Liver (tissue), 8 donors: ENCODE measurements at regions not wholly inside any gene's neighbourhood (a gene's known extent, or its start where the extent isn't known, plus 50 kb on each side); places are given as distances from the start of the nearest gene placed in this dataset.

ENCODE experiments used
- DNase-seq: peaks from one replicate; pipeline ENCODE4 v3.0.0-alpha.2; 2017; ENCODE audit warnings: low spot score
- H3K27ac ChIP-seq, 2 donors: one replicate each; pipeline ENCODE4 v1.7.0; 2013; ENCODE audit warnings: inconsistent platforms in 2 of 2, low read length in 2 of 2, control low read depth in 1 of 2, low read depth in 1 of 2, mild to moderate bottlenecking in 1 of 2
- H3K27me3 ChIP-seq, 4 donors: one replicate each; pipeline versions ENCODE4 v1.6.1 to v1.7.0; 2013; ENCODE audit warnings: low read length in 3 of 4, inconsistent platforms in 1 of 4, mild to moderate bottlenecking in 1 of 4, moderate library complexity in 1 of 4; ENCODE audit not compliant: control insufficient read depth in 4 of 4, insufficient read depth in 4 of 4
- H3K36me3 ChIP-seq, 4 donors: one replicate each; pipeline versions ENCODE4 v1.6.1 to v1.7.0; 2013; ENCODE audit warnings: low read length in 3 of 4, mild to moderate bottlenecking in 3 of 4, low read depth in 1 of 4, moderate library complexity in 1 of 4; ENCODE audit not compliant: control insufficient read depth in 4 of 4, insufficient read depth in 3 of 4
- H3K4me1 ChIP-seq, 4 donors: one replicate each; pipeline versions ENCODE4 v1.6.1 to v1.7.0; 2013; ENCODE audit warnings: low read length in 3 of 4, mild to moderate bottlenecking in 3 of 4, moderate library complexity in 1 of 4; ENCODE audit not compliant: control insufficient read depth in 4 of 4, insufficient read depth in 4 of 4
- H3K4me3 ChIP-seq, 3 donors: one replicate each; pipeline versions ENCODE4 v1.6.1 to v1.7.0; 2013; ENCODE audit warnings: low read length in 3 of 3, control low read depth in 1 of 3, low read depth in 1 of 3, mild to moderate bottlenecking in 1 of 3
- H3K9ac ChIP-seq, 2 donors: one replicate each; pipeline ENCODE4 v1.7.0; 2013; ENCODE audit warnings: low read length in 2 of 2, mild to moderate bottlenecking in 2 of 2, moderate library complexity in 2 of 2, control low read depth in 1 of 2, low read depth in 1 of 2
- H3K9me3 ChIP-seq, 4 donors: one replicate each; pipeline versions ENCODE4 v1.6.1 to v1.7.0; 2013; ENCODE audit warnings: low read length in 3 of 4; ENCODE audit not compliant: control insufficient read depth in 4 of 4
- CTCF ChIP-seq: fragments of 150-350 bp; IDR thresholded peaks from 2 replicates; pipeline ENCODE4 v1.5.1; 2017; ENCODE audit warnings: improper control_type of control experiment, low read depth, low read length; ENCODE audit not compliant: missing input control
- EGR1 ChIP-seq, 2 donors: IDR thresholded peaks; 2 replicates each; pipeline ENCODE4 v1.6.1; 2016 to 2018; ENCODE audit warnings: antibody characterized with exemption in 2 of 2, low read depth in 2 of 2
- FOXA1 ChIP-seq: IDR thresholded peaks from 2 replicates; pipeline ENCODE4 v1.6.1; 2016; ENCODE audit warnings: antibody characterized with exemption
- FOXA2 ChIP-seq: IDR thresholded peaks from 2 replicates; pipeline ENCODE4 v1.6.1; 2016; ENCODE audit warnings: antibody characterized with exemption
- HNF4G ChIP-seq: IDR thresholded peaks from 2 replicates; pipeline ENCODE4 v1.6.1; 2016; ENCODE audit warnings: antibody characterized with exemption
- RXRA ChIP-seq, 2 donors: IDR thresholded peaks; 2 replicates each; pipeline ENCODE4 v1.6.1; 2017 to 2018; ENCODE audit warnings: antibody characterized with exemption in 2 of 2, mild to moderate bottlenecking in 1 of 2
- SP1 ChIP-seq: IDR thresholded peaks from 2 replicates; pipeline ENCODE4 v1.6.1; 2018; ENCODE audit warnings: antibody characterized with exemption, mild to moderate bottlenecking
- TAF1 ChIP-seq: conservative IDR thresholded peaks from 2 replicates; pipeline ENCODE4 v1.6.1; 2016; ENCODE audit warnings: antibody characterized with exemption, mild to moderate bottlenecking
- WGBS: extraction: QIAGEN DNeasy Blood & Tissue Kit; methylation state at CpG from one replicate; pipeline ENCODE4 v1.1.7; 2013; 5-methylcytosine and 5-hydroxymethylcytosine counted together
- TF ChIP-seq, protein P1 (sequence below): IDR thresholded peaks from 2 replicates; pipeline ENCODE4 v1.6.1; 2016; ENCODE audit warnings: antibody characterized with exemption
- TF ChIP-seq, protein P2 (sequence below): IDR thresholded peaks from 2 replicates; pipeline ENCODE4 v1.6.1; 2016; ENCODE audit warnings: antibody characterized with exemption, mild to moderate bottlenecking
- TF ChIP-seq, protein P3 (sequence below): IDR thresholded peaks from 2 replicates; pipeline ENCODE4 v1.6.1; 2016; ENCODE audit warnings: antibody characterized with exemption
- donor health status: healthy.
- donor health status: healthy.
- donor health status: healthy.
- donor health status: healthy.
- donor health status: healthy.

- DNase-seq: no peak
- no peak overlapping the region for H3K9ac ChIP-seq
- WGBS: 38% methylated on average over 8 of the region's 8 CpGs
- no peak for TF ChIP-seq SP1
- TF ChIP-seq HNF4G: no peak
- TF ChIP-seq, protein P1, sequence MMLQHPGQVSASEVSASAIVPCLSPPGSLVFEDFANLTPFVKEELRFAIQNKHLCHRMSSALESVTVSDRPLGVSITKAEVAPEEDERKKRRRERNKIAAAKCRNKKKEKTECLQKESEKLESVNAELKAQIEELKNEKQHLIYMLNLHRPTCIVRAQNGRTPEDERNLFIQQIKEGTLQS: no peak
- no peak for TF ChIP-seq EGR1 (IDR thresholded peaks at IDR 0.05; ENCODE audit: low read depth in 2 of 2)
- TF ChIP-seq, protein P2, sequence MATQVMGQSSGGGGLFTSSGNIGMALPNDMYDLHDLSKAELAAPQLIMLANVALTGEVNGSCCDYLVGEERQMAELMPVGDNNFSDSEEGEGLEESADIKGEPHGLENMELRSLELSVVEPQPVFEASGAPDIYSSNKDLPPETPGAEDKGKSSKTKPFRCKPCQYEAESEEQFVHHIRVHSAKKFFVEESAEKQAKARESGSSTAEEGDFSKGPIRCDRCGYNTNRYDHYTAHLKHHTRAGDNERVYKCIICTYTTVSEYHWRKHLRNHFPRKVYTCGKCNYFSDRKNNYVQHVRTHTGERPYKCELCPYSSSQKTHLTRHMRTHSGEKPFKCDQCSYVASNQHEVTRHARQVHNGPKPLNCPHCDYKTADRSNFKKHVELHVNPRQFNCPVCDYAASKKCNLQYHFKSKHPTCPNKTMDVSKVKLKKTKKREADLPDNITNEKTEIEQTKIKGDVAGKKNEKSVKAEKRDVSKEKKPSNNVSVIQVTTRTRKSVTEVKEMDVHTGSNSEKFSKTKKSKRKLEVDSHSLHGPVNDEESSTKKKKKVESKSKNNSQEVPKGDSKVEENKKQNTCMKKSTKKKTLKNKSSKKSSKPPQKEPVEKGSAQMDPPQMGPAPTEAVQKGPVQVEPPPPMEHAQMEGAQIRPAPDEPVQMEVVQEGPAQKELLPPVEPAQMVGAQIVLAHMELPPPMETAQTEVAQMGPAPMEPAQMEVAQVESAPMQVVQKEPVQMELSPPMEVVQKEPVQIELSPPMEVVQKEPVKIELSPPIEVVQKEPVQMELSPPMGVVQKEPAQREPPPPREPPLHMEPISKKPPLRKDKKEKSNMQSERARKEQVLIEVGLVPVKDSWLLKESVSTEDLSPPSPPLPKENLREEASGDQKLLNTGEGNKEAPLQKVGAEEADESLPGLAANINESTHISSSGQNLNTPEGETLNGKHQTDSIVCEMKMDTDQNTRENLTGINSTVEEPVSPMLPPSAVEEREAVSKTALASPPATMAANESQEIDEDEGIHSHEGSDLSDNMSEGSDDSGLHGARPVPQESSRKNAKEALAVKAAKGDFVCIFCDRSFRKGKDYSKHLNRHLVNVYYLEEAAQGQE: no peak
- no peak for TF ChIP-seq CTCF
- no peak for TF ChIP-seq FOXA1
- TF ChIP-seq, protein P3, sequence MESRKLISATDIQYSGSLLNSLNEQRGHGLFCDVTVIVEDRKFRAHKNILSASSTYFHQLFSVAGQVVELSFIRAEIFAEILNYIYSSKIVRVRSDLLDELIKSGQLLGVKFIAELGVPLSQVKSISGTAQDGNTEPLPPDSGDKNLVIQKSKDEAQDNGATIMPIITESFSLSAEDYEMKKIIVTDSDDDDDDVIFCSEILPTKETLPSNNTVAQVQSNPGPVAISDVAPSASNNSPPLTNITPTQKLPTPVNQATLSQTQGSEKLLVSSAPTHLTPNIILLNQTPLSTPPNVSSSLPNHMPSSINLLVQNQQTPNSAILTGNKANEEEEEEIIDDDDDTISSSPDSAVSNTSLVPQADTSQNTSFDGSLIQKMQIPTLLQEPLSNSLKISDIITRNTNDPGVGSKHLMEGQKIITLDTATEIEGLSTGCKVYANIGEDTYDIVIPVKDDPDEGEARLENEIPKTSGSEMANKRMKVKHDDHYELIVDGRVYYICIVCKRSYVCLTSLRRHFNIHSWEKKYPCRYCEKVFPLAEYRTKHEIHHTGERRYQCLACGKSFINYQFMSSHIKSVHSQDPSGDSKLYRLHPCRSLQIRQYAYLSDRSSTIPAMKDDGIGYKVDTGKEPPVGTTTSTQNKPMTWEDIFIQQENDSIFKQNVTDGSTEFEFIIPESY: no peak
- no peak for TF ChIP-seq FOXA2
- peaks cover 0 to 10% (median 2%) of the 10 kb centered on the region in 4 donors for H3K27me3 ChIP-seq
- no peak overlapping the region for H3K4me3 ChIP-seq
- no peaks in the 10 kb centered on the region for H3K9me3 ChIP-seq
- no peak overlapping the region for H3K27ac ChIP-seq
- H3K36me3 ChIP-seq: no peaks in the 10 kb centered on the region
- no peaks in the 10 kb centered on the region for H3K4me1 ChIP-seq
These were observed 112.5 kb upstream of the PRNP start for GRCh38 chr20:4573564-4574355.

GRCh38 chr20:4571759-4572531 is 114.3 kb upstream of the PRNP start:
- no peak overlapping the region for H3K27ac ChIP-seq
- TF ChIP-seq HNF4G (no peak), RXRA (IDR thresholded peaks at IDR 0.05) (no peak), EGR1 (IDR thresholded peaks at IDR 0.05; ENCODE audit: low read depth in 2 of 2) (no peak), CTCF (no peak), FOXA1 (no peak), TAF1 (no peak), SP1 (no peak)
- TF ChIP-seq, protein P2: no peak
- H3K36me3 ChIP-seq: no peaks in the 10 kb centered on the region
- WGBS: 72% methylated on average over 8 of the region's 8 CpGs
- H3K4me3 ChIP-seq: no peak overlapping the region
- no peaks in the 10 kb centered on the region for H3K4me1 ChIP-seq
- no peaks in the 10 kb centered on the region for H3K9me3 ChIP-seq
- peaks cover 0 to 6% (median 2%) of the 10 kb centered on the region in 4 donors for H3K27me3 ChIP-seq
- no peak overlapping the region for H3K9ac ChIP-seq
- DNase-seq: no peak
